HG03060 (cell line): ENCODE measurements at regions not wholly inside any gene's neighbourhood (a gene's known extent, or its start where the extent isn't known, plus 50 kb on each side); places are given as distances from the start of the nearest gene placed in this dataset.
"Not testable (repeated sequence)": the region's sequence is repeated elsewhere in the genome, so short reads cannot be mapped to it uniquely, and the experiment has no call there.

Experiments used
- ATAC-seq: cut with Tn5 transposase; IDR thresholded peaks from one replicate; pipeline ENCODE4 v1.9.1; 2021; ENCODE audit warnings: low read depth, moderate number of reproducible peaks; ENCODE audit not compliant: unreplicated experiment

GRCh38 chr3:18704326-18704725, 279.2 kb upstream of the SATB1 start:
- ATAC-seq, result no peak

DNA sequence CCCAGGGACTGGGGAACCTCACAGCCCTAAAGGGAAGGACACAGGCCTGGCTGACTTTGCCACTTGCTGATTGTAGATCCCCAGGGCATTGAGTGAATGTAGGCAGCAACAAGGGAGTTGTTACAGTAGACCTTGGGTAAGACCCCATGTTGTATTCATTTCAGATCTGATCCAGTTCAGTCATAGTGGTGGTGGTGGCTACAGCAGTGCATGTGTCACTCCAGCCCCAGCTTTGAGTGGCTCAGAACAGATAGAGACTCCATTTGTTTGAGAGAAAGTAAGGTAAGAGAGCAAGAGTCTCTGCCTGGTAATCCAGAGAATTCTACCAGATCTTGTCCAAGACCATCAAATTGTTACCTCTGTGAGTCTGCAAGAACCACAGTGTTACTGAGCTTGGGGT, 278.7 kb upstream of the SATB1 start:
- ATAC-seq, result no peak

- ATAC-seq, result not testable (repeated sequence)
These were observed 268.6 kb upstream of the SATB1 start for GRCh38 chr3:18693588-18694329.

DNA sequence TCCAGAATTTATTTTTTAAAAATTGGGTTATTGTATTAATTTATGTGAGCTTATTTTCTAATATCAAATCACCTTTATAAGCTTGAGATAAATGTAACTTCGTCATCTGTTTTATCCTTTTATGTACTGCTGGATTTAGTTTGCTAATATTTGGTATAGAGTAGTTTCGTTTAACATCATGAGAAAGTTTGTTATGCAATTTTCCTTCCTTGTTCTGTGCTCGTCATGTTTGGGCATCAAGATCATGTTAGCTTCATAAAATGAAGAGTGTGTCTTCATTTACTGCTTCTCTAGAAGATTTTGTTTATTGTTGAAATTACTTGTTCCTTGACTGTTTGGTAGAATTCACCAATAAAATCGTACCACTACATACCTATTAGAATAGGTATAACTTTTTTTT, 262.1 kb upstream of the SATB1 start:
- ATAC-seq, result no peak

GRCh38 chr3:18683900-18684299, 258.8 kb upstream of the SATB1 start:
- no peak for ATAC-seq

DNA sequence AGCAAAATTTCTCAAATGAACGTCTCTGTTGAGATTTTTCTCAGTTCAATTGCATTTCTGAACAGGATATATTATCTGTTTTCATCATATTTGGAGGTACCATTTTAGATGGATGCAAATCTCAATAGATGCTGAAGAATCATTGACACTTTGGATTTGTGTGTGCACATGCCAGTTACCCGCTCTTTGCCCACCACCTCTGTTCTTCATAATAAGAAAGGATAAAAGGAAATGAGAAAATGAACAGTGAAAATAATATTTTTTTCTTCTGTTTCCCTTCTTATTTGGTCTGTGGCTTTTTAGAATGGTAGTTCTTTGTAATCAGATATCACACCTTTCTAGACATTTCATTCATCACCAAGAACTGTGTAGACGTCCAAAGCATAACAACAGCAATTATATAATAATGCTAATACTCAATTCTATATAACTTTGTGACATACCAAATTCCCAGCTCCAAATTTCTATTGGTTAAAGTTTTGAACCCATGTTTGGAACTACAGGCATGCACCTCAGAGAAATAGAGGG, 256.7 kb upstream of the SATB1 start:
- no peak for ATAC-seq

- ATAC-seq, result no peak
These were observed 255.6 kb upstream of the SATB1 start for GRCh38 chr3:18680758-18681157.

- ATAC-seq, result no peak
These were observed 254.1 kb upstream of the SATB1 start for GRCh38 chr3:18679238-18679637.

DNA sequence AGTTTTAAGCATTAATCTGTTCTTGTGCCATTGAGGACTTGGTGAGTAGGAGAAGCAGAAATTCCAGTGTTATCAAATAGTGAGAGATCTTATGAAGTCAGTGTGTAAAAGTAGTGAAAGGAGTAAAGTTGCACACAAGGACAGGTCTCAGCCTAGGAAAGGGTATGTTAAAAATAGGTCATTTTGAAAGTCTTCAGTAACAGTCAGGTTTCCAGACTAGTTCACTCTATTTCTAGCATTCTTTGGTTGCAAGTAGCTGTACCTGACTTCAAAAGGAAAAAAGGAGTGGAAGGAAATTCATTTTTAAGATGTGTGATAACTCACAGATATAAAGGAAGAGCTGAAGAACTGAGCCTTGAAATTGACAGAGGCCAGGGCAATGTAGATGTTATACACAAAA, 250.1 kb upstream of the SATB1 start:
- no peak for ATAC-seq

DNA sequence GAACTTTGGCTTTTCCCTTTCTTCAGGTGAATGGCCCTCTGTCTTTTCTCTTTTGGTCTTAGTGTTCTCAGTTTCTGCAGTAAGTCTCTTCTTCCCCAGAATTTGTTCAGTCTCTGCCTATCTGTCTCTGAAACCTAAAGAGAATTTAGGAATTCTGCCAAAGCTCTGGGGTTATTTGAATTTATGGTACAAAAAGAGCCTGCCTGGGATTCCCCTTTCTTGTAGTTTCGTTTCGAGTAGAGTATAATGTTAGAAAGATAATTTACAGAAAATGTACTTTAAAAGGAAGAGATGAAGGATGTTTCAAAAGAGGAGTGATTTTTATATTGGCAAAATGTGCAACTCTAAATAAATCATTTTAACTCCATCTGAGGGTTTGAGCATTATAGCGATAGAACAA, 247.4 kb upstream of the SATB1 start:
- ATAC-seq, result no peak

GRCh38 chr3:18670759-18671158, 245.6 kb upstream of the SATB1 start:
- ATAC-seq, result no peak

GRCh38 chr3:18669374-18669773, 244.2 kb upstream of the SATB1 start:
- no peak for ATAC-seq

GRCh38 chr3:18667552-18667951, 242.4 kb upstream of the SATB1 start:
- no peak for ATAC-seq

GRCh38 chr3:18666655-18667054, 241.5 kb upstream of the SATB1 start:
- no peak for ATAC-seq

- ATAC-seq, result no peak
These were observed 234.9 kb upstream of the SATB1 start for GRCh38 chr3:18660059-18660458.

DNA sequence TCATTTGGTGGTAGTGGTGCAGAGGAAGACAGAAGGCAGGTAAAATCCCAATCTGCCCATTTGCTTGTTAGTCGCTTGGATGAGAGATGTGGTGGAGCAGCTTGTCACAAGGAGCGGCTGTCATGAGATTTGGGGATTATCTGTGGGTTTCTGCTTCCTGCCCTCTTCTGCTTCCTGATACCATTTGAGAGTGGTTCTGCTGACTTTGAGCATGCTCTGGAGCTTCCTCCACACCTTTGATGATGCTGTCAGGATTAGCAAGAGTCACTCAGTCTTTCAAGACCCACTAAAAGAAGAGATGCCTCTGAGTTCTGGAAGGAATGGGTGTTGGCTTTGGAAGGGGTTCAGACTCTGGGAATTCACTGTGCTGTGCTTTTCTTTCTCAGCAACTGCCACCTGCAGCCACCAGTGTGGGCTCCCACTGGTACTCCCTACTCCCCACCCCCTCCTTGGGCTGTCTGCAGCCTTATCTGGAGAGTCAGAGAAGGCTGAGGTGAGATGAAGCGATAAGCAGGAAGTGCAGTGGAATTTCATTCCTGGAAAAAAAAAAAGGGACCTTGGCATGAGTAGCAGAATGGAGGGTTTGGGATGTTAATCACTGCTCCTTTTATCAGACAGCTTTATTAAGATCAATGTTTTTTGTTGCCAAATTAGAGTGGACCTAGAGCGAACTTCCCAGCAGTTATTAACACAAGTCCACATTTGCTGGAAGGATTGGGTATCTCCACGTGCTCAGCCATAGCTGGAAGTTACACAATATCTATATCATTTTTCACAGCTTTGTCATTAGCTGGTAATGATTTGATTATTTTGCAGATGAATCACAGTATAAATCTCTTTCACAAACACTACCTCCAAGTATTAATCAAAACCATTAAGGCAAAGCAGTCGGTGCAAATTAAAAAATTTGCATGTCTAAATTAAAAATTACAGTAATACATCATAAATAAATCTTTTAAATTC, 233.0 kb upstream of the SATB1 start:
- ATAC-seq, result no peak

DNA sequence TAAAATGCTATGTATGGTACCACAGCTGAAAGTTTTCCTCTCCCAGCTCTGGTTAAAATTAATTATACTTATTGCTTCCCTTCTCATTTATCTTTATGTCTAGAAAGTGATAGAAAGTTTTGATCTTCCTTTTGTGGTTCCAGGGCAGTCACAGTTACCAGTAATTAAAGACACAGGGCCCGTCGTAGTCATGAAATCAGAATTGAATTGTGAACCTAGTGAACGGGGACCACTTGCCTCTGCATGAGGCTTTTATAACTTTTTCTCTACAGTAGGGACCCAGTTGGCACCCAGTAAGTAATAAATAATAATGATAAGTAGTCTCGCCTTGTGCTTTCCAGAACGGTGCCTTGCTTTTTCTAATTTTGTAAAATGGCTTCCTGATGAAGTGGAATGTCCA, 231.7 kb upstream of the SATB1 start:
- ATAC-seq, result no peak

- ATAC-seq, result no peak
These were observed 231.3 kb upstream of the SATB1 start for GRCh38 chr3:18656410-18656809.

DNA sequence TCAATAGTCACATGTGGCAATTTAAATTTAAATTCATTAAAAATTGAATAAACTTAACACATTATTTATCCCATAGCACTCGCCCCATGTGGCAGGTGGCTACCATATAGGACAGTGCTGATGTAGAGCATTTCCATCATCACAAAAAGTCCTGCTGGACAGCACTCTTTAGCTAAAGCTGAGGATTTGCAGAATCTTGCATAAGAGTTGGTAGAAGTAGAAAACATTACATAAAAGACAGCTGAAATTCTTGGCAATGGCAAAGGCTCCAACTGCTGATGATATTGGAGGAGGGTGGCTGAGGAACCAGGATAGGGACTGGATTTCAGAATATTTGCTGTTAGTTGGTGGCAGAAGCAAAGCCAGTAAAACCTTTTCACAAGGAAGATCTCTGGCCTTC, 230.7 kb upstream of the SATB1 start:
- no peak for ATAC-seq

DNA sequence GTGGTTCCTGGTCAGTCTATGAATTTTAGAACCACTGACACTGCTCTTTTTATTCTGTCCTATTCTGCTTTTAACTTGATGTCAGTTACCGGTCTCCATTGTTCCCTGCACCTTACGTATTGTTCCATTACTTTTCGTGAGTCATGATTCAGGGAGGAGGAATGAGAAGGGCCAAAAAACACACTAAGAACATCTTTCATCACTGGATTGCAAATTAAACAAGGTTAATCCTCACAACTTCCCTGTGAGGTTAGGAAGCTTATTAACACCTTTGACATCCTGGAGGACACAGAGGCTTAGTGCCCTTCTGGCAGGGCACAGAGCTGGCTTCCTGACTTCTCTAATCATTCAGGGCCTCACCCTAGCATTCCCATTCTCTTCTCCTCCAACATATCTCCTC, 227.6 kb upstream of the SATB1 start:
- no peak for ATAC-seq

DNA sequence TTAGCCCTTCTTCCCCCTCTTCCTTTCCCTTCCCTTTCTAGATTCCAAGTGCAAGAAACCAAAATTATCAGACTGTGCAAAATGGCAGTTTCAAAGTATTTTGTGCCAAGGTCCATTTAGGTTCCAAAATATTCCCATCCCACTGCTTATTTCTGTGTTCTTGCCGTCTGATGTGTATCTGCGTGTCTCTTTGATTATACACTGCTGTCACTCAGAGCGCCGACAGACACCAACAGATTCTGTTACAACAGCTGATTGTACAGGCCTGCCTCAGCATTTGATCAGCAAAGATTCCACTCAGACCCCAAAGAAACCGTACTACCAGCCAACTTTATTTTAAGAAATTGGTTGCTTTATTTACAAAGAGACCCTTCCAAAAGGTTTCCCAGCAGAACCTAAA, 225.6 kb upstream of the SATB1 start:
- ATAC-seq, result no peak
